Central memory CD4-positive, alpha-beta T cell (primary cell): ENCODE measurements at regions not wholly inside any gene's neighbourhood (a gene's known extent, or its start where the extent isn't known, plus 50 kb on each side); places are given as distances from the start of the nearest gene placed in this dataset.
"Not testable (repeated sequence)": the region's sequence is repeated elsewhere in the genome, so short reads cannot be mapped to it uniquely, and the experiment has no call there.

ENCODE experiments used
- DNase-seq: peaks from one replicate; pipeline ENCODE4 v3.0.0; 2022

DNA sequence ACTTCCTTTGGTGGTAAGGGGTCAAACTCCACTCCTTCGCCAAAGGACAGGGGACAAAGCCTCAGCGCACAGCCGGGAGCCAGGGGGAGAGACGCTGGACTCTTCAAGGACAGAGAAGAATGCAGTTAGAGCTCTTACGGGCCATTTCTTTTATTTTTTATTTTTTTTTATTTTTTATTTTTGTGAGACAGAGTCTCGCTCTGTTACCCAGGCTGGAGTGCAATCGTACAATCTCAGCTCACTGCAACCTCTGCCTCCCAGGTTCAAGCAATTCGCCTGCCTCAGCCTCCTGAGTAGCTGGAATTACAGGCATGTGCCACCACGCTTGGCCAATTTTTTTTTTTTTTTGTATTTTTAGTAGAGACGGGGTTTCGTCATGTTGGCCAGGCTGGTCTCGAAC is 93.2 kb upstream of the RPH3AL start, which contains the start of gene RFLNB:
Gene RFLNB (minus strand): TSS at position 101 of the 400 bp plus-strand sequence.
- DNase-seq: not testable (repeated sequence)

- no peak for DNase-seq
These were observed 92.4 kb upstream of the RPH3AL start for GRCh38 chr17:444879-445454.

- no peak for DNase-seq
These were observed 90.5 kb upstream of the RPH3AL start for GRCh38 chr17:443109-443508.

GRCh38 chr17:441155-441950 is 88.7 kb upstream of the RPH3AL start:
- DNase-seq: no peak

DNA sequence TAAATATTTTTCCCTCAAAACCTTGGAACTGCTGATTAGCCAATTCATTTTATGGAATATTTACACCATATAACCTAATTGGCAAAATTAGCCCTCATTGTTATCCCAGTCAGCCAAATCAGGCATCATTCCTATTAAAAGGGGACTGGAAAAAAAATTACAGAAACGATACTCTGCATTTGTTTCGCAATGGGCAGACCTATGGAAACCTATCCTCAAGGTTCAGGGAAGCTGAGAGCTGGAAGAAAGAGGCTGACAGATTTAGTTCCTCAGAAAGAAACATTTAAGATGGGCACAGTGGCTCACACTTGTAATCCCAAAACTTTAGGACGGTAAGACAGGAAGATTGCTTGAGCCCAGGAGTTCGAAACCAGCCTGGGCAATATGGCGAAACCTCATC is 85.6 kb upstream of the RPH3AL start:
- no peak for DNase-seq

GRCh38 chr17:437545-437944 is 84.9 kb upstream of the RPH3AL start:
- DNase-seq: no peak

GRCh38 chr17:436571-436970 is 84.0 kb upstream of the RPH3AL start:
- no peak for DNase-seq

GRCh38 chr17:432471-432870 is 79.9 kb upstream of the RPH3AL start:
- DNase-seq: not testable (repeated sequence)

DNA sequence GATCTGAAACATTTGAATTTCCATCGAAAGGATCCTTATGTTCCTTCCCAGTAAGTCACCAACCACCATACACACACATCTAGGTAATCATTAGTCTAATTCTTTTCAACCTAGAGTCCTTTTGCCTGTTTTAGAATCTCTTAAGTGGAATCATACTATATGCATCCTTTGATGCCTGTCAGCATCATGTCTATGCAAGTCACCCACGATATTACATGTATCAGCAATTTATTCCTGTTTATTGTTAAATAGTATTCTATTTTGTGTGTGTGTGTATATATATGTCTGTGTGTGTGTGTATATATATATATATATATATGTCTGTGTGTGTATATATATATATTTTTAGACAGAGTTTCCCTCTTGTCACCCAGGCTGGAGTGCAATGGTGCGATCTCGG is 78.9 kb upstream of the RPH3AL start:
- DNase-seq: no peak

- DNase-seq: no peak
These were observed 77.0 kb upstream of the RPH3AL start for GRCh38 chr17:429589-429988.

DNA sequence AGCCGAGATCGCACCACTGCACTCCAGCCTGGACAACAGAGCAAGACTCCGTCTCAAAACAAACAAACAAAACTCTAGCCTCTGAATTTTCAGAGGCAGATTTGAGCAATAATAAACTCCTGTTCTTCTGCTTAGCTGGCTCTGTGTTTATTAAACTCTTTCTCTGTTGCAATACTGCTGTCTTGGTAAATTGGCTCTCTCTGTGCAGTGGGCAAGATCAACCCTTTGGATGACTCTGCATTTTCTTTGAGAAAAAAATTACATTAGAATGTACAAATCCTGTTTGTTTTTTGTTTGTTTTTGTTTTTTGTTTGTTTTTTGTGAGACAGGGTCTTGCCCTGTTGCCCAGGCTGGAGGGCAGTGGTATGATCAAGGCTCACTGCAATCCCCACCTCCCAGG is 75.8 kb upstream of the RPH3AL start:
- DNase-seq: no peak

DNA sequence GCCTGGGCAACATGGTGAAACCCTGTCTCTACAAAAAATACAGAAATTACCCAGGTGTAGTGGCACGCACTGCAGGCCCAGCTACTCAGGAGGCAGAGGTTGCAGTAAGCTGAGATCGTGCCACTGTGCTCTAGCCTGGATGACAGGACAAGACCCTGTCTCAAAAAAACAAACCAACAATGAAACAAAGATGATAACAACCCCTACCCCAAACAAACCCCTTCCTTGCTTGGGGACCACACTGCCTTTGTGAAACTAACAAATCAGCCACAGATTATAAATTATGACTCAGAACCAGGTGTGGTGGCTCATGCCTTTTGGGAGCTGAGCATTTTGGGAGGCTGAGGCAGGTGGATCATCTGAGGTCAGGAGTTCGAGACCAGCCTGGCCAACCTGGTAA is 75.3 kb upstream of the RPH3AL start:
- no peak for DNase-seq

DNA sequence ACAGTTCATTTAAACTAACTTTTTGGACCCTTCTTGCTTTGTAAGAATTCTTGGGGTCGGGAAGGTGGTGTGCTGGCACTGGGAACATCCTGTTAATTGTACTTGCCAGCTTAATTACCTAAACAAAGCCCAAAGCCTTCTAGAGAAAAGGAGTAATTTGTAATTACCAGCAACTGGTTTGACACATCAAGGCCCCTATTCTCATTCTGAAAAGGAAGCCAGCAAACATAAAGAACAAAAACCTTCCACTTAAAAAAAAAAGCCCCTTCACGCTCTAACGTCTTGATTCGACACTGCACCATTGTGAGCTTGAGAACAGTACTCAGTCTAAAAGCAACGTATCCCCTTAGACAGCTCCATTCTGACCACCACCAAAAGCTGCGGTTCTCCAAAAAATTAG is 74.7 kb upstream of the RPH3AL start:
- no peak for DNase-seq

GRCh38 chr17:422196-422930 is 69.8 kb upstream of the RPH3AL start:
- no peak for DNase-seq

GRCh38 chr17:420479-421175 is 68.0 kb upstream of the RPH3AL start:
- no peak for DNase-seq

GRCh38 chr17:419073-419735 is 66.6 kb upstream of the RPH3AL start:
- DNase-seq: peak; percentile 72

- peak; percentile 72 for DNase-seq
These were observed 65.8 kb upstream of the RPH3AL start for GRCh38 chr17:418421-418751.

GRCh38 chr17:417691-418420 is 65.2 kb upstream of the RPH3AL start:
- DNase-seq: no peak

- peak; percentile 67 for DNase-seq
These were observed 63.9 kb upstream of the RPH3AL start for GRCh38 chr17:416293-417206.

GRCh38 chr17:413706-414380 is 61.2 kb upstream of the RPH3AL start:
- no peak for DNase-seq

GRCh38 chr17:413016-413350 is 60.4 kb upstream of the RPH3AL start:
- no peak for DNase-seq
